MM.1S (cell line): ENCODE measurements at regions not wholly inside any gene's neighbourhood (a gene's known extent, or its start where the extent isn't known, plus 50 kb on each side); places are given as distances from the start of the nearest gene placed in this dataset.

ENCODE experiments used
- DNase-seq: peaks from one replicate; pipeline ENCODE4 v3.0.0-alpha.2; 2015
- H2AFZ ChIP-seq: fragments of 300-600 bp; sonication (generic); 2 replicates; pipeline ENCODE4 v1.6.0; 2016; ENCODE audit warnings: antibody characterized with exemption, low read length
- H3F3A ChIP-seq: fragments of 300-600 bp; sonication (generic); 2 replicates; pipeline ENCODE4 v1.6.1; 2016; ENCODE audit warnings: mild to moderate bottlenecking, antibody characterized with exemption, low read length, moderate library complexity, mixed read lengths; ENCODE audit not compliant: insufficient read depth
- H3K27ac ChIP-seq: fragments of 300-600 bp; sonication (generic); 2 replicates; pipeline ENCODE4 v1.5.1; 2016; ENCODE audit warnings: mild to moderate bottlenecking, low read length
- H3K27me3 ChIP-seq: fragments of 300-600 bp; sonication (generic); replicated peaks from 2 replicates; pipeline ENCODE4 v1.6.0; 2016; ENCODE audit warnings: low read length; ENCODE audit not compliant: insufficient read depth
- H3K36me3 ChIP-seq: fragments of 300-600 bp; sonication (generic); replicated peaks from 2 replicates; pipeline ENCODE4 v1.6.1; 2016; ENCODE audit warnings: mild to moderate bottlenecking, low read length, mixed read lengths; ENCODE audit not compliant: insufficient read depth
- H3K4me1 ChIP-seq: fragments of 300-600 bp; sonication (generic); 2 replicates; pipeline ENCODE4 v1.6.1; 2016; ENCODE audit warnings: low read length, mixed read lengths
- H3K4me2 ChIP-seq: fragments of 300-600 bp; sonication (generic); 2 replicates; pipeline ENCODE4 v1.6.0; 2016; ENCODE audit warnings: low read depth, low read length
- H3K4me3 ChIP-seq: fragments of 300-600 bp; sonication (generic); 2 replicates; pipeline ENCODE4 v1.5.1; 2016; ENCODE audit warnings: low read length, mixed read lengths
- H3K79me2 ChIP-seq: fragments of 300-600 bp; sonication (generic); 2 replicates; pipeline ENCODE4 v1.6.1; 2016; ENCODE audit warnings: mixed run types, low read length, mixed read lengths
- H3K9ac ChIP-seq: fragments of 300-600 bp; sonication (generic); 2 replicates; pipeline ENCODE4 v1.6.1; 2016; ENCODE audit warnings: low read length, mixed read lengths
- H3K9me2 ChIP-seq: fragments of 300-600 bp; sonication (generic); replicated peaks from 2 replicates; pipeline ENCODE4 v1.6.1; 2016; ENCODE audit warnings: mild to moderate bottlenecking, low read length, mixed read lengths; ENCODE audit not compliant: insufficient read depth
- H3K9me3 ChIP-seq: fragments of 300-600 bp; sonication (generic); replicated peaks from 2 replicates; pipeline ENCODE4 v1.6.1; 2016; ENCODE audit warnings: mild to moderate bottlenecking, low read length, mixed read lengths; ENCODE audit not compliant: insufficient read depth
- H4K20me1 ChIP-seq: fragments of 300-600 bp; sonication (generic); 2 replicates; pipeline ENCODE4 v1.6.1; 2016; ENCODE audit warnings: mild to moderate bottlenecking, low read length, moderate library complexity, mixed read lengths; ENCODE audit not compliant: insufficient read depth
- CTCF ChIP-seq: fragments of 300-600 bp; sonication (generic); IDR thresholded peaks from 2 replicates; pipeline ENCODE4 v1.5.1; 2016; ENCODE audit warnings: antibody characterized with exemption, low read length, mixed read lengths
- EZH2 ChIP-seq: fragments of 300-600 bp; sonication (generic); optimal IDR thresholded peaks from 2 replicates; pipeline ENCODE3; 2017; ENCODE audit warnings: low read depth, mild to moderate bottlenecking, antibody characterized with exemption, low read length, mixed read lengths
- EZH2phosphoT487 ChIP-seq: fragments of 300-600 bp; sonication (generic); IDR thresholded peaks from 2 replicates; pipeline ENCODE4 v1.6.1; 2018; ENCODE audit warnings: antibody characterized with exemption, low read length

DNA sequence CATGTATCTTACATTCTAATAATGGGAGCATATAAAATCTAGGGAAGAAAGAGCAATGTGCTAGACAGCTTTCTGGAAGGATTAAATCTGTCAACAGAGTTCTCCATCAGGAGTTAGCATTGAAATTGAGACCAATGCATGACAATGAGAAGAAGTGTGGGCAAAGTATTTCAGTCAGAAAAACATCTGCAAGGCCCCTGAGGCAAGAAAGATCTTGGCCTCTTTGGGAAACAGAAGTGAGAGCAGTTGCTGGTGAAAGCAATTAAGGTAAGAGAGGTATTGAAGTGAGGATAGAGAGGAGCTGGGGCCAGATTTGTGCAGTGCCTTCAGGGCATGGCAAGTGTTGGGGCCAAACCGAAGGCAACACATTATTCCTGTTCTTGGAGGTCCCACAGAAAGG, 999.1 kb downstream of the STPG2 start:
- Histone ChIP-seq H3K9me2 (no peaks in the 10 kb centered on the region), H3F3A (no peaks in the 10 kb centered on the region), H3K9ac (no peak overlapping the region), H3K79me2 (no peaks in the 10 kb centered on the region), H4K20me1 (no peaks in the 10 kb centered on the region), H3K4me1 (no peaks in the 10 kb centered on the region), H3K27me3 (no peaks in the 10 kb centered on the region), H2AFZ (no peak overlapping the region), H3K4me3 (no peak overlapping the region), H3K9me3 (no peaks in the 10 kb centered on the region), H3K27ac (no peak overlapping the region), H3K36me3 (no peaks in the 10 kb centered on the region), H3K4me2 (no peak overlapping the region)
- DNase-seq, result no peak
- TF ChIP-seq CTCF (no peak), EZH2 (no peak), EZH2phosphoT487 (no peak)

GRCh38 chr4:97150966-97151365, 992.3 kb downstream of the STPG2 start:
- Histone ChIP-seq H3K4me2 (no peak overlapping the region), H3K36me3 (no peaks in the 10 kb centered on the region), H3K9ac (no peak overlapping the region), H3K79me2 (no peaks in the 10 kb centered on the region), H4K20me1 (no peaks in the 10 kb centered on the region), H3K27ac (no peak overlapping the region), H3K4me1 (no peaks in the 10 kb centered on the region), H2AFZ (no peak overlapping the region), H3F3A (no peaks in the 10 kb centered on the region), H3K9me2 (no peaks in the 10 kb centered on the region), H3K27me3 (no peaks in the 10 kb centered on the region), H3K4me3 (no peak overlapping the region), H3K9me3 (no peaks in the 10 kb centered on the region)
- no peak for DNase-seq
- TF ChIP-seq EZH2phosphoT487 (no peak), CTCF (no peak), EZH2 (no peak)

GRCh38 chr4:97152149-97152548, 991.1 kb downstream of the STPG2 start:
- no peak overlapping the region for H3K4me2 ChIP-seq
- no peak overlapping the region for H2AFZ ChIP-seq
- no peak overlapping the region for H3K27ac ChIP-seq
- H3K4me1 ChIP-seq, result no peaks in the 10 kb centered on the region
- H3K4me3 ChIP-seq, result no peak overlapping the region
- no peak for TF ChIP-seq CTCF
- TF ChIP-seq EZH2phosphoT487, result no peak
- no peak for TF ChIP-seq EZH2
- no peaks in the 10 kb centered on the region for H3K36me3 ChIP-seq
- H3K9ac ChIP-seq, result no peak overlapping the region
- H4K20me1 ChIP-seq, result no peaks in the 10 kb centered on the region
- H3K27me3 ChIP-seq, result no peaks in the 10 kb centered on the region
- no peaks in the 10 kb centered on the region for H3K9me3 ChIP-seq
- no peaks in the 10 kb centered on the region for H3K79me2 ChIP-seq
- no peaks in the 10 kb centered on the region for H3K9me2 ChIP-seq
- no peak for DNase-seq
- no peaks in the 10 kb centered on the region for H3F3A ChIP-seq
